HepG2 (cell line): ENCODE measurements at regions not wholly inside any gene's neighbourhood (a gene's known extent, or its start where the extent isn't known, plus 50 kb on each side); places are given as distances from the start of the nearest gene placed in this dataset.

ENCODE experiments used
- ATAC-seq: fragments of 200-7000 bp; cut with Tn5 transposase; 3 replicates; pipeline ENCODE4 v1.9.1; 2020; ENCODE audit warnings: mild to moderate bottlenecking, moderate library complexity
- BruUV-seq: library from RNA; stranded (reverse); fragments of 400-500 nt; replicated peaks from 2 replicates; lab custom pipeline; 2021; lab: Mats Ljungman, UMichigan
- CTCF ChIA-PET: fragments of 300-600 bp; formaldehyde crosslinking; extraction: SDS; loops from one replicate; lab custom pipeline; 2021; ENCODE audit warnings: low total read pairs, inconsistent platforms, low intra/inter-chr PET ratio; lab: Yijun Ruan, JAX
- POLR2A ChIA-PET: fragments of 350-600 bp; sonication (Branson Sonifier 250); formaldehyde crosslinking; loops from one replicate; lab custom pipeline; 2020; ENCODE audit warnings: antibody characterized with exemption, inconsistent platforms; lab: Yijun Ruan, JAX
- DNase-seq: peaks from one replicate; pipeline ENCODE4 v3.0.0-alpha.2; 2015; ENCODE audit warnings: low spot score
- FAIRE-seq: peaks from 3 replicates; lab custom pipeline; 2011; peaks lifted over from hg19 to GRCh38; lab: Jason Lieb, UNC
- H2AFZ ChIP-seq: one replicate; pipeline ENCODE4 v1.6.1; 2011; ENCODE audit warnings: low read length, inconsistent platforms
- H3K27ac ChIP-seq: fragments of 300-600 bp; 3 replicates; pipeline ENCODE4 v1.8.0; 2011; ENCODE audit warnings: mixed run types, mild to moderate bottlenecking, mixed read lengths, low read length, inconsistent platforms; ENCODE audit not compliant: insufficient read depth; ENCODE audit errors: extremely low read length
- H3K27me3 ChIP-seq, 2 experiments: fragments of 200-600 bp in 1 of 2; 2 replicates in 1 of 2; 3 replicates in 1 of 2; pipeline versions ENCODE4 v1.6.0 to v1.8.0; 2011; ENCODE audit warnings: low read length in 2 of 2, mild to moderate bottlenecking in 2 of 2, moderate library complexity in 2 of 2, inconsistent platforms in 1 of 2; ENCODE audit not compliant: insufficient read depth in 2 of 2, control insufficient read depth in 1 of 2
- H3K36me3 ChIP-seq, 2 experiments: fragments of 200-600 bp in 1 of 2; replicated peaks in 1 of 2; 2 replicates in 1 of 2; 3 replicates in 1 of 2; pipeline versions ENCODE4 v1.5.1 to v1.8.0; 2011; ENCODE audit warnings: low read length in 2 of 2, inconsistent platforms in 1 of 2; ENCODE audit not compliant: insufficient read depth in 2 of 2, control insufficient read depth in 1 of 2
- H3K4me1 ChIP-seq: 2 replicates; pipeline ENCODE4 v1.5.1; 2012; ENCODE audit warnings: low read length, inconsistent platforms; ENCODE audit not compliant: insufficient read depth
- H3K4me2 ChIP-seq: 2 replicates; pipeline ENCODE4 v1.6.0; 2011; ENCODE audit warnings: low read depth, low read length, inconsistent platforms
- H3K4me3 ChIP-seq, 3 experiments: fragments of 200-600 bp in 1 of 3; sonication (generic), shearing (Covaris generic) in 1 of 3; replicated peaks in 1 of 3; 2 replicates each; pipeline ENCODE4 v1.5.1; 2011 to 2016; ENCODE audit warnings: low read length in 3 of 3, inconsistent platforms in 2 of 3, low read depth in 2 of 3, mild to moderate bottlenecking in 2 of 3, control low read depth in 1 of 3, mixed read lengths in 1 of 3; ENCODE audit not compliant: insufficient read depth in 1 of 3
- H3K79me2 ChIP-seq: one replicate; pipeline ENCODE4 v1.6.1; 2011; ENCODE audit warnings: low read length, inconsistent platforms; ENCODE audit not compliant: insufficient read depth
- H3K9ac ChIP-seq: 2 replicates; pipeline ENCODE4 v1.6.0; 2011; ENCODE audit warnings: mild to moderate bottlenecking, low read depth, low read length, inconsistent platforms; ENCODE audit not compliant: insufficient read depth
- H3K9me3 ChIP-seq: 2 replicates; pipeline ENCODE4 v1.5.1; 2012; ENCODE audit warnings: mild to moderate bottlenecking, low read length
- H4K20me1 ChIP-seq: 2 replicates; pipeline ENCODE4 v1.6.0; 2011; ENCODE audit warnings: inconsistent platforms, mild to moderate bottlenecking, low read length, moderate library complexity; ENCODE audit not compliant: insufficient read depth
- BRCA1 ChIP-seq: sonication (generic); formaldehyde crosslinking; IDR thresholded peaks from 2 replicates; pipeline ENCODE4 v1.4.0; 2020; ENCODE audit warnings: missing genetic modification reagents
- CREB3 ChIP-seq: sonication (generic); formaldehyde crosslinking; IDR thresholded peaks from 2 replicates; pipeline ENCODE4 v1.5.0; 2020; ENCODE audit warnings: missing genetic modification reagents
- ESRRA ChIP-seq: sonication (generic); formaldehyde crosslinking; IDR thresholded peaks from 2 replicates; pipeline ENCODE4 v1.5.1; 2020; ENCODE audit warnings: mild to moderate bottlenecking, low read depth, missing genetic modification reagents
- FOXA3 ChIP-seq: IDR thresholded peaks from 2 replicates; pipeline ENCODE4 v1.6.1; 2016; ENCODE audit warnings: missing genetic modification reagents, missing compliant biosample characterization
- ISL2 ChIP-seq: sonication (generic); formaldehyde crosslinking; IDR thresholded peaks from 2 replicates; pipeline ENCODE4 v1.5.0; 2020; ENCODE audit warnings: missing genetic modification reagents
- ISX ChIP-seq: sonication (generic); formaldehyde crosslinking; conservative IDR thresholded peaks from 2 replicates; pipeline ENCODE4 v1.5.0; 2020; ENCODE audit warnings: missing genetic modification reagents
- KDM6A ChIP-seq: IDR thresholded peaks from 2 replicates; pipeline ENCODE4 v1.6.1; 2016; ENCODE audit warnings: low read depth
- KLF13 ChIP-seq: sonication (generic); formaldehyde crosslinking; IDR thresholded peaks from 2 replicates; pipeline ENCODE4 v1.4.0; 2020; ENCODE audit warnings: mild to moderate bottlenecking, missing genetic modification reagents
- SNAPC5 ChIP-seq: sonication (generic); formaldehyde crosslinking; IDR thresholded peaks from 2 replicates; pipeline ENCODE4 v1.8.1; 2023; ENCODE audit warnings: mild to moderate bottlenecking, missing genetic modification reagents, borderline replicate concordance
- ZMYM2 ChIP-seq: sonication (generic); formaldehyde crosslinking; IDR thresholded peaks from 2 replicates; pipeline ENCODE4 v1.8.0; 2022; ENCODE audit warnings: mild to moderate bottlenecking, missing genetic modification reagents
- ZNF225 ChIP-seq: sonication (generic); formaldehyde crosslinking; IDR thresholded peaks from 2 replicates; pipeline ENCODE4 v1.4.0; 2020; ENCODE audit warnings: mild to moderate bottlenecking, missing genetic modification reagents
- ZNF256 ChIP-seq: sonication (generic); formaldehyde crosslinking; conservative IDR thresholded peaks from 2 replicates; pipeline ENCODE4 v1.4.0; 2020; ENCODE audit warnings: missing genetic modification reagents
- ZNF564 ChIP-seq: sonication (generic); formaldehyde crosslinking; IDR thresholded peaks from 2 replicates; pipeline ENCODE4 v1.8.1; 2023; ENCODE audit warnings: mild to moderate bottlenecking, missing genetic modification reagents
- ZNF878 ChIP-seq: sonication (generic); formaldehyde crosslinking; IDR thresholded peaks from 2 replicates; pipeline ENCODE4 v1.8.1; 2023; ENCODE audit warnings: mild to moderate bottlenecking, missing genetic modification reagents, moderate library complexity
- WGBS: methylation state at CpG from one replicate; pipeline ENCODE4 v1.1.6; 2017; ENCODE audit warnings: low lambda C conversion rate; 5-methylcytosine and 5-hydroxymethylcytosine counted together
- in situ Hi-C: cut with HindIII; loops from 2 replicates; pipeline ENCODE4 v1.10.0; 2017; ENCODE audit warnings: low pct_unique_long_range_greater_than_20kb; ENCODE audit not compliant: extremely low pct_ligation_motif_present
- intact Hi-C: fragments of 100-400 bp; cut with micrococcal nuclease; formaldehyde crosslinking; loops from one replicate; pipeline ENCODE4 v1.10.0; 2022; ENCODE audit not compliant: unreplicated experiment
- TF ChIP-seq, protein P1 (sequence below): sonication (generic); formaldehyde crosslinking; IDR thresholded peaks from 2 replicates; pipeline ENCODE4 v1.4.0; 2020; ENCODE audit warnings: missing genetic modification reagents
- TF ChIP-seq, protein P2 (sequence below): sonication (generic); formaldehyde crosslinking; conservative IDR thresholded peaks from 2 replicates; pipeline ENCODE4 v1.8.0; 2022; ENCODE audit warnings: mild to moderate bottlenecking, moderate library complexity, missing genetic modification reagents
- TF ChIP-seq, protein P3 (sequence below): sonication (generic); formaldehyde crosslinking; IDR thresholded peaks from 2 replicates; pipeline ENCODE4 v1.4.0; 2020; ENCODE audit warnings: missing genetic modification reagents, mild to moderate bottlenecking, borderline replicate concordance

DNA sequence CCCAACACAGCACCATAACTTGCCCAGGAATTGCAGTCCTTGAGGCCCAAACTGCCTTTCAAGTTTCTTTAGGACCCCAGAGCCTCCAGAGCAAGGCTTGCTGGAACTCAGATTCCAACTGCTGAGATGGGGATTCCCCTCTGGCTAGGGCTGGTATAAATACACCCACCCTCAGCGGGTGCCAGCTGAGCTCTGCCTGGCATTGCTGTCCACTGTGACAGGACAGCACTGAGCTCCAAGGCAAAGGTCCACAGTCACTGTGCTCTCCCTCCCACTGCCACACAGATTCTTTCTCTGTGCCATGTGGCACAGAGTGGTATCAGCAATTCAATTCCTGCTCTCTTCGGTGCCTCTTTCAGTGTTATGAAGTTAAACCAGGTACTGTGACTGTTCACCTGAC, 304.2 kb upstream of the LMCD1 start:
- in situ Hi-C loops (no loop called here), intact Hi-C loops (no loop called here)
- no peaks in the 10 kb centered on the region for H3K9me3 ChIP-seq
- ChIA-PET CTCF (no interaction called here), POLR2A (no interaction called here)
- no peaks in the 10 kb centered on the region for H3K36me3 ChIP-seq
- TF ChIP-seq ESRRA (no peak), BRCA1 (no peak), ZMYM2 (CRISPR knock-in tag) (no peak), ZNF878 (no peak), ZNF256 (CRISPR knock-in tag) (no peak), ZNF564 (no peak), ZNF225 (no peak), FOXA3 (CRISPR knock-in tag) (no peak), SNAPC5 (CRISPR knock-in tag) (no peak), KDM6A (CRISPR knock-in tag) (no peak), ISL2 (no peak), CREB3 (CRISPR knock-in tag) (no peak), KLF13 (CRISPR knock-in tag) (no peak), ISX (CRISPR knock-in tag) (no peak)
- TF ChIP-seq, protein P1, sequence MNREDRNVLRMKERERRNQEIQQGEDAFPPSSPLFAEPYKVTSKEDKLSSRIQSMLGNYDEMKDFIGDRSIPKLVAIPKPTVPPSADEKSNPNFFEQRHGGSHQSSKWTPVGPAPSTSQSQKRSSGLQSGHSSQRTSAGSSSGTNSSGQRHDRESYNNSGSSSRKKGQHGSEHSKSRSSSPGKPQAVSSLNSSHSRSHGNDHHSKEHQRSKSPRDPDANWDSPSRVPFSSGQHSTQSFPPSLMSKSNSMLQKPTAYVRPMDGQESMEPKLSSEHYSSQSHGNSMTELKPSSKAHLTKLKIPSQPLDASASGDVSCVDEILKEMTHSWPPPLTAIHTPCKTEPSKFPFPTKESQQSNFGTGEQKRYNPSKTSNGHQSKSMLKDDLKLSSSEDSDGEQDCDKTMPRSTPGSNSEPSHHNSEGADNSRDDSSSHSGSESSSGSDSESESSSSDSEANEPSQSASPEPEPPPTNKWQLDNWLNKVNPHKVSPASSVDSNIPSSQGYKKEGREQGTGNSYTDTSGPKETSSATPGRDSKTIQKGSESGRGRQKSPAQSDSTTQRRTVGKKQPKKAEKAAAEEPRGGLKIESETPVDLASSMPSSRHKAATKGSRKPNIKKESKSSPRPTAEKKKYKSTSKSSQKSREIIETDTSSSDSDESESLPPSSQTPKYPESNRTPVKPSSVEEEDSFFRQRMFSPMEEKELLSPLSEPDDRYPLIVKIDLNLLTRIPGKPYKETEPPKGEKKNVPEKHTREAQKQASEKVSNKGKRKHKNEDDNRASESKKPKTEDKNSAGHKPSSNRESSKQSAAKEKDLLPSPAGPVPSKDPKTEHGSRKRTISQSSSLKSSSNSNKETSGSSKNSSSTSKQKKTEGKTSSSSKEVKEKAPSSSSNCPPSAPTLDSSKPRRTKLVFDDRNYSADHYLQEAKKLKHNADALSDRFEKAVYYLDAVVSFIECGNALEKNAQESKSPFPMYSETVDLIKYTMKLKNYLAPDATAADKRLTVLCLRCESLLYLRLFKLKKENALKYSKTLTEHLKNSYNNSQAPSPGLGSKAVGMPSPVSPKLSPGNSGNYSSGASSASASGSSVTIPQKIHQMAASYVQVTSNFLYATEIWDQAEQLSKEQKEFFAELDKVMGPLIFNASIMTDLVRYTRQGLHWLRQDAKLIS (CRISPR knock-in tag) = no peak
- TF ChIP-seq, protein P2, sequence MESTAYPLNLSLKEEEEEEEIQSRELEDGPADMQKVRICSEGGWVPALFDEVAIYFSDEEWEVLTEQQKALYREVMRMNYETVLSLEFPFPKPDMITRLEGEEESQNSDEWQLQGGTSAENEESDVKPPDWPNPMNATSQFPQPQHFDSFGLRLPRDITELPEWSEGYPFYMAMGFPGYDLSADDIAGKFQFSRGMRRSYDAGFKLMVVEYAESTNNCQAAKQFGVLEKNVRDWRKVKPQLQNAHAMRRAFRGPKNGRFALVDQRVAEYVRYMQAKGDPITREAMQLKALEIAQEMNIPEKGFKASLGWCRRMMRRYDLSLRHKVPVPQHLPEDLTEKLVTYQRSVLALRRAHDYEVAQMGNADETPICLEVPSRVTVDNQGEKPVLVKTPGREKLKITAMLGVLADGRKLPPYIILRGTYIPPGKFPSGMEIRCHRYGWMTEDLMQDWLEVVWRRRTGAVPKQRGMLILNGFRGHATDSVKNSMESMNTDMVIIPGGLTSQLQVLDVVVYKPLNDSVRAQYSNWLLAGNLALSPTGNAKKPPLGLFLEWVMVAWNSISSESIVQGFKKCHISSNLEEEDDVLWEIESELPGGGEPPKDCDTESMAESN (CRISPR knock-in tag) = no peak
- TF ChIP-seq, protein P3, sequence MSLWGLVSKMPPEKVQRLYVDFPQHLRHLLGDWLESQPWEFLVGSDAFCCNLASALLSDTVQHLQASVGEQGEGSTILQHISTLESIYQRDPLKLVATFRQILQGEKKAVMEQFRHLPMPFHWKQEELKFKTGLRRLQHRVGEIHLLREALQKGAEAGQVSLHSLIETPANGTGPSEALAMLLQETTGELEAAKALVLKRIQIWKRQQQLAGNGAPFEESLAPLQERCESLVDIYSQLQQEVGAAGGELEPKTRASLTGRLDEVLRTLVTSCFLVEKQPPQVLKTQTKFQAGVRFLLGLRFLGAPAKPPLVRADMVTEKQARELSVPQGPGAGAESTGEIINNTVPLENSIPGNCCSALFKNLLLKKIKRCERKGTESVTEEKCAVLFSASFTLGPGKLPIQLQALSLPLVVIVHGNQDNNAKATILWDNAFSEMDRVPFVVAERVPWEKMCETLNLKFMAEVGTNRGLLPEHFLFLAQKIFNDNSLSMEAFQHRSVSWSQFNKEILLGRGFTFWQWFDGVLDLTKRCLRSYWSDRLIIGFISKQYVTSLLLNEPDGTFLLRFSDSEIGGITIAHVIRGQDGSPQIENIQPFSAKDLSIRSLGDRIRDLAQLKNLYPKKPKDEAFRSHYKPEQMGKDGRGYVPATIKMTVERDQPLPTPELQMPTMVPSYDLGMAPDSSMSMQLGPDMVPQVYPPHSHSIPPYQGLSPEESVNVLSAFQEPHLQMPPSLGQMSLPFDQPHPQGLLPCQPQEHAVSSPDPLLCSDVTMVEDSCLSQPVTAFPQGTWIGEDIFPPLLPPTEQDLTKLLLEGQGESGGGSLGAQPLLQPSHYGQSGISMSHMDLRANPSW (CRISPR knock-in tag) = no peak
- H3K4me2 ChIP-seq = no peak overlapping the region
- no peak for DNase-seq
- no peak overlapping the region for H3K9ac ChIP-seq
- no peaks in the 10 kb centered on the region for H3K79me2 ChIP-seq
- no peak overlapping the region for H3K27ac ChIP-seq
- no peak for ATAC-seq
- no TSS peak for BruUV-seq
- 0% methylated on average over 1 of the region's 2 CpGs for WGBS
- H4K20me1 ChIP-seq = no peaks in the 10 kb centered on the region
- FAIRE-seq = no peak
- H2AFZ ChIP-seq = no peak overlapping the region
- no peaks in the 10 kb centered on the region for H3K27me3 ChIP-seq
- no peak overlapping the region for H3K4me3 ChIP-seq
- no peaks in the 10 kb centered on the region for H3K4me1 ChIP-seq
